ENCODE measurements at regions not wholly inside any gene's neighbourhood (a gene's known extent, or its start where the extent isn't known, plus 50 kb on each side); places are given as distances from the start of the nearest gene placed in this dataset.

GRCh38 chr14:35474323-35474722 lies 59.6 kb upstream of the INSM2 start:
- DNase-seq (ENCODE audit: extremely low spot score, unreplicated experiment): no peak
- H3K27me3 Mint-ChIP-seq (ENCODE audit: unreplicated experiment): peaks cover 57% of the 10 kb centered on the region
- no peak overlapping the region for H3K27ac Mint-ChIP-seq (ENCODE audit: unreplicated experiment)
- no peaks in the 10 kb centered on the region for H3K36me3 Mint-ChIP-seq (ENCODE audit: unreplicated experiment)
- no peaks in the 10 kb centered on the region for H3K9me3 Mint-ChIP-seq (ENCODE audit: unreplicated experiment)
- no peak for TF ChIP-seq CTCF (IDR thresholded peaks at IDR 0.05)
- no peak overlapping the region for H3K4me3 Mint-ChIP-seq (ENCODE audit: unreplicated experiment)
- no peaks in the 10 kb centered on the region for H3K4me1 Mint-ChIP-seq (ENCODE audit: unreplicated experiment)

- no peak overlapping the region for H3K27ac Mint-ChIP-seq (ENCODE audit: unreplicated experiment)
- no peak for TF ChIP-seq CTCF (IDR thresholded peaks at IDR 0.05)
- peaks cover 52% of the 10 kb centered on the region for H3K27me3 Mint-ChIP-seq (ENCODE audit: unreplicated experiment)
- no peak for DNase-seq (ENCODE audit: extremely low spot score, unreplicated experiment)
- H3K9me3 Mint-ChIP-seq (ENCODE audit: unreplicated experiment): no peaks in the 10 kb centered on the region
- no peak overlapping the region for H3K4me3 Mint-ChIP-seq (ENCODE audit: unreplicated experiment)
- H3K4me1 Mint-ChIP-seq (ENCODE audit: unreplicated experiment): no peaks in the 10 kb centered on the region
- no peaks in the 10 kb centered on the region for H3K36me3 Mint-ChIP-seq (ENCODE audit: unreplicated experiment)
Measured at GRCh38 chr14:35480119-35480769, 53.7 kb upstream of the INSM2 start.

GRCh38 chr14:35482994-35483515 lies 50.9 kb upstream of the INSM2 start:
- Mint-ChIP-seq H3K9me3 (ENCODE audit: unreplicated experiment) (no peaks in the 10 kb centered on the region), H3K4me3 (ENCODE audit: unreplicated experiment) (no peak overlapping the region), H3K36me3 (ENCODE audit: unreplicated experiment) (no peaks in the 10 kb centered on the region), H3K27ac (ENCODE audit: unreplicated experiment) (no peak overlapping the region), H3K27me3 (ENCODE audit: unreplicated experiment) (peaks cover 34% of the 10 kb centered on the region), H3K4me1 (ENCODE audit: unreplicated experiment) (no peaks in the 10 kb centered on the region)
- no peak for DNase-seq (ENCODE audit: extremely low spot score, unreplicated experiment)
- no peak for TF ChIP-seq CTCF (IDR thresholded peaks at IDR 0.05)
